HG02938 (cell line): ENCODE measurements at regions not wholly inside any gene's neighbourhood (a gene's known extent, or its start where the extent isn't known, plus 50 kb on each side); places are given as distances from the start of the nearest gene placed in this dataset.

Experiments
- ATAC-seq: cut with Tn5 transposase; IDR thresholded peaks from one replicate; pipeline ENCODE4 v1.9.1; 2021; ENCODE audit warnings: mild to moderate bottlenecking, moderate library complexity; ENCODE audit not compliant: unreplicated experiment

DNA sequence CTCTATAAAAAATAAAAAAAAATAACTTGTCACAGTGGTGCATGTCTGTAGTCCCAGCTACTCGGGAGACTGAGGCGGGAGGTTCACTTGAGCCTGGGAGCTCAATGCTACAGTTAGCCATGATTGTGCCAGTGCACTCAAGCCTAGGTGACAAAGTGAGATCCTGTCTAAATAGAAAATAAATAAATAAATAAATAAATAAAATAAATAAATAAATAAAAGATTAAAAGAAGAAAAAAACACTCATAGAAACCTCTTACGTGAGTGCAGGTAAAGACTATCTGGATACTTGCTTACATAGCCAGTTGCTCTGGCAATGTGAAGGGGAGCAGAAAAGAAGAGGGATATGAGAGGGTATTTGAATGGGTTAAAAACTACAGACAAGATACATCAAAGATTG, 242.5 kb upstream of the PCDH15 start:
- no peak for ATAC-seq

DNA sequence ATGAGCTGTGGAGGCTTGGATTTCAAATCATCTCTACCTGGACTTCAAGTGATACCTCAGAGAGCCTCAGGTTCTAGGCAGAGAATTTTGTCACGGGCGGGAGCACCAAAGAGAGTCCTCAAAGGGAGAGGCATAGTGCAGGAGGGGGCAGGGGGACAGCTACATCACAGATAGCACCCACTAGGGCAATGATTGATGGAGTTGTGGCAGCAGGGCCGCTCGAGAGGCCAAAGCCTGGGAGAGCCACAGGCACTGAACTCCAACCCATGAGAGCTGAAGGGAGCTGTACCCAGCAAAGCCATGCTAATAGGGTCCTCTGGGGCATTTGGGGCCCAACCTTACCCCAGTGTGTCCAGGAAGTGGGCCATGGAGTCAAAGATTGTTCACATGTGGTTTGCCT, 232.0 kb upstream of the PCDH15 start:
- ATAC-seq, result no peak

DNA sequence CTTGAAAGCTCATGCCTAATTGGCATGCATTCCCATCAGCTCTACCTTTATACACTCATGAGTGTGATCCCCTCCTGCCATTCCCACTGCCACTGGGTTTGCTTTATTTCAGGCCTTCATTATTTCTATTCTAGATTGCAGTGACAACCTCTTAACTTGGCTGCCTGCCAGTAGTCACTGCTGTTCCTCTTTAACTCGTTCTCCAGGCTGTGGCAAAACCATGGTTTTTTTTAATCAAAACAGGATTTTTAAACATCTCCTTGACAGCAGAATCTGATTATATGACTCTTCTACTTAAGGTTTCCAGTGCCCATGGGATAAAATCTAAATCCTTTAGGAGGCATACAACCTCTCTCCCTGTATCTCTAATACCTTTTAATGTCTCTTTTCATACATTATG, 223.7 kb upstream of the PCDH15 start:
- no peak for ATAC-seq

DNA sequence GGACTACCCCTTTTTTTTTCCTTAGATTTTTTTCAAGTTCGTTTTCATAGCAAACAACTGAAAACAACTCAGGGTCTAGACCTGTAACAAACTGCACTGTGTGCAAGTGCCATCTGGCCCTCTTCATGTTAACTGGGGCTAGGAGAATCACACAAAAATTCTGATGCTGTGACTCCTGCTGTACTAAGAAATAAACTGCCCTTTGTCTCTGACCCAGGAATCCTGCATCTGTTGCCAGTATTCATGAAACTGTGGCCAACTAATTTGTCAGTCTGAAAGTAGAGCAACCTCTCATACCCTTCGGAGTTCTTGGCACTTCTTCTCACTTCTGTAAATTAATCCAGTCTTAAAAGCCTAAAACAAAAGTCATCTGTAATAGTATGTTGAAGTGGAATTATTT, 218.4 kb upstream of the PCDH15 start:
- no peak for ATAC-seq

DNA sequence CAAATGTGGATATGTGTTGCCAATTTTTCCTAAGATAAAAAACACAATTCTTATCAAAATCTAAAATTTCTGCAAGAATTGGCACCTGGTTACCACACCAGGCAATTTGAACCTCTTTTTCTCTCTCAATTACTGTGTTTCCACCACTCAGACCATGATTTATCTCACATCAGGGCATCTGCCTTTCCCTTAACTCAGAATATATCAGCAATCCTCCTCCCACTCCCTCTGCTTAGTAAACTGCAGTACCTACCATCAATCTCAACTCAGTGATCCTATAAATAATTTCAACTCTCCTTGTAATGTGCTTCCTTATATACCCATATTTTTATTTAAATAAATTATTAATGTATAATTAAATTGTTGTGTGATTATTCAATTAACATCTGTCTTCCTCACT, 212.3 kb upstream of the PCDH15 start:
- ATAC-seq, result no peak

DNA sequence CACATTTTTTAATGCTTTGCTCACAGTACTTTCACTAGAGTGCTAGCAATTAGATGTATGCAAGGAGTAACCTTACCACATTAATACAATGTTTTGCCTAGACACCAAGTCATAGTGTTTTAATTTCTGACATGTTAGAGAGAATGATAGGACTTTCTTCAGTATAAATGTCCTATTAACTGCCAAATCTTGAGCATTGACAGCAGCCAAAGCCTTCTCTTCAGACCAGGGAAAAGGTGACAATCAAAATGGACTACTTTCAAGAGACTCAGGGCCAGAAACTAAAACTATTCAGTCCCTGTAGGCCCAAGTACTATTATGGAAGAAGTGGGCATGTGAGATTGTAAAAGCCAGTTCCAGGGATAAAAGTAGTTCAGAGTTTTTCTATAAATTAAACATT, 201.4 kb upstream of the PCDH15 start:
- ATAC-seq, result no peak

DNA sequence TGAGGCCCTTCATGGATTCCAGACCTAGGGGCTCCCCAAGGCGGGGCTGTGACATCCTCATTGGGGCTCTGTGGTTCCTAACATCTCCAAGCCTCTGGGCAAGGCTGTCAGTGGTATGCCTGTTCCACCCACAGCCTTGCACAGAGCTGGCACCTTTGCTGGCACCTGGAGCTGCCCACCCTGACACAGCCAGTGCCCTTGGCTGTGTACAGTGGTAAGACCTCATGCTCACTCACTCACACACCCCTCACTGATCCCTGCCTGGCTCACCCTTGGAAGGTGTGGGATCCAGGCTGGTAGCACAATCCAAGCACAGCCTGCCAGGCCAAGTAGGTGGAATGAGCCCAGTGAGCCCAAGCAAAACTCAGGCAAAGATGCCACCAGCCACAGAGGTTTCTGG, 200.4 kb upstream of the PCDH15 start:
- no peak for ATAC-seq

DNA sequence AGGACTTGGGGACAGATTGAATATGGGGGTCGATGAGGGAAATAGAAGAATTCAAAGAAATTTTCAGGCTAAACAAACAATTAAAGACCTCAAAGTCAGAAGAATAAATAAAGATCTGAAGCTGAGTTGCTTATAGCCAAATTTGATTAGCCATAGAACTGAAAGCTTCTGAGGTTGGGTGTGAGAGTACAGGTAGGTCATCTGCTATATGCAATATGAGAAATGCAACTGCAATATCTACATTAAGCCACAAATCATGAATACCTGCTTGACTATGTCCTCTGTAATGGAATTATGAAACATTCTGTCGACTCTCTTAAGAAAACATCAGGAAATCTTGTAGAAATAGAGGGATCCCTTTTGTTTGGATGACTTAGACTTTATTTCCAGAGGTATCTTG, 192.1 kb upstream of the PCDH15 start:
- ATAC-seq, result no peak

DNA sequence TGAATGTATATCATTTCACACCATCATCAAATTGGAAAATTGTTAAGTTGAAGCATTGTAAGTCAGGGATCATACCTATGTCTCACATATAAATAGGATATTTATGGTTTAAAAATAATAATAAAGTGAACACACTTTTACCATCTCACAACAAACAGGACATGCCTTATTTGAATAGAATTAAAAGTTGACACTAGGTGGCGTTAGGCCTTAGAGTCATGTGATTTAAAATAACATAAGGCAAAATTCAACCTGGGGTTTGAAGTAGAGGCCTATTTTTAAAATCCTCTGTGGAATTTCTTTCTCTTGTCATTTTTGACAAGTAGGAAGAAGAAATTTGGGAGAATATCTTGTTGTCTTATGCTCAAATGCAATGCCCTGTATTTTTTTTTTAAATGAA, 184.7 kb upstream of the PCDH15 start:
- no peak for ATAC-seq

DNA sequence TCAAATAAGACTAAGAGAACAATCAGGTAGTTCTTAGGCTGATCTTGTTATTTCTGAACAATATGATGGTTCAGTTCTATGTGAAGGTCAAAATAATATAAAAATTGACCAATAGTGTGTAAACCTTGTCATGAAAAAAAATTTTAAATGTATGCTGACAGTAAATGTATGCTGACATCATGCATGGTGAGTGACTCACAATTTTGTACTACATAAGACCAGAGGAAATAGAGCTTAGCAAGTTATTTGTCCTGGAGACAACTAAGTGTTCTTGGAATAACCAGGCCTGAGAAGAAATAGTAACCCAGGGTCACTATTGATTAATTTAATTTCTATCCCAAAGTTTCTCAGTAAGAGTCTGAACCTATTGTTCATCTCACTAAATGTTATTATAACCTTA, 182.2 kb upstream of the PCDH15 start:
- ATAC-seq, result no peak

DNA sequence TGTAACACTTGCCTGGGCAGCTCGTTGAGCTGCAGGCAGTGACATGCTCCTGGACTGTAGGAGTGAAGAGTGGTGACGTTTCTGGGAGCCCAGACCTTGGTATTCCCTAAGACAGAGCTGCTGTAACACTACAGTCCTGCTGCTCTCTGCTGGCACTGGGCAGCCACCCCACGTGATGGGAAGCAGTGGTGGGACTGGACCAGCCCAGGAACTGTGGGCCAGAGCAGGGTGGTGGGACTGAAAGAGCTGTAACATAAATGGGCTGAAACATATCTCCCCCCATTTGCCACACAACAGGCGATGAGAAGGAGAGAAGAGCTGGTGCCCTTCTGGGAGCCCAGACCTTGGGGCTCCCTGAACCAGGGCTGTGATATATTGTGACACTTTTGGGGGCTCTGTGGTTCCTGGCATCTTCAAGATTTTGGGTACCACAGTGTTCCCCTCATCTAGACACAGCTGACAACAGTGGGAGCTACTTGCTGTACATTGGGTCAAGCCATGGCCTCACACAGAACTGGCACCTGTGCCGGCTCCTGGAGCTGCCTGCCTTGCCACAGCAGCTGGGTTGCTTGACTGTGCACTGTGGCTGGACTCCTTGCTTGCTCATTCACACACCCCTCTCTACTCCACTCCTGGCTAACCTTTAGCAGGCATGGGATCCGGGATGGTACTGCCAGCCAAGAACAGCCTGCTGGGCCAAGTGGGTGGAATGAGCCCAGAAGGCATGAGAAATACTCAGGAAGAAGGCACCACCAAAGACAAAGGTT, 161.3 kb upstream of the PCDH15 start:
- ATAC-seq, result no peak

DNA sequence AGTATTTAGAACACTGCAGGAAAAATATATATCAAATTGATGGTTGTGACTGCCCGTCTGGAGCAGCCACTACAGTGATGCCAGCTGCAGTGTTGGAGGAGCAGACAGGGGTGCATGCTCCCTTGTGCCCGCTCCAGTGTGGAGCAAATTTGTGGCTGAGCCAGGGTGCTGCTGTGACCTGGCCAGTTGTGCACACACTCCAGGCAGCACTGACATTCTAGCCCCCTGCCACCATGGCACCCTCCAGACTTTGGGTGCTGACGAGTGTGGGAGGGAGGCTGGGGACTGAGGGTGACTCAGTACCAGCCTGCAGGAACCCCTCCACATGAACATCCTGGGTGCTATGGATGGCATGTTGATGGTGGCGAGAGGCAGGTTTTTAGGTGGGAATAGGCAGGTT, 160.0 kb upstream of the PCDH15 start:
- no peak for ATAC-seq

DNA sequence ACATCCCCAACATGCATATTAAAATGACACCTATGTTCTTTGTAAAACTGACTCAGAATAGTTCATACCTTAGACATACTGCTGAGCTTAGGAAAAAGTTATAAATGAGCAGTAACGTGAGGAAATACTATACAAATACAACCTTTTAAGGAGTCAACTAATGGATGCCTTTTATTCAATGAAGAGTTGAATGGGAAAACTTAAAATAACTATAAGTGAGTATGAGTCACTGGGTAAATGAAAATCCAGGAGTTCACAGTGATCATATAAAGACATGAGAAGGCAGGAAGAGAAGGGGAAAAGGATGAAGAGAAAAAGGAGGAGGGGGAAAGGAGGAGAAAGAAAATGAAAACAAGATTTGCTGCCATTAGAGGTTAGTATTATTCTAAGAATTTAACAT, 157.8 kb upstream of the PCDH15 start:
- ATAC-seq, result no peak

DNA sequence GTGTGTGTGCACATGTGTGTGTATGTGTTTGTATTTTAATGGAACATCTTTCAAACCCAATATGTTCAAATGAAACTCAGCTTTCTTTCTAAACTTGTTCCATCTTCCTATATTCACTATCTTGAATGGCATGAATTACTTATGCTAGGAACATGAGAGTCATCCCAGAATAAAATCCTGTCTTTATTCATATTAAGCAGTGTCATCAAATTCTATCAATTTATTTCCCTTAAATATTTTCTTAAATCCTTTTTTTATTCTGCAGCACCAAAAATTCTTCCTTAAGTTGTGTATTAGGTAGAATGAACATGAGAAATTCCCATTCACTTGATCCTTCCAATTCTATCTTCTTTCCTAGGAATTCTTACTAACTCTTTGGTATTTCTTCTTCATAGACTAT, 146.6 kb upstream of the PCDH15 start:
- ATAC-seq, result no peak

DNA sequence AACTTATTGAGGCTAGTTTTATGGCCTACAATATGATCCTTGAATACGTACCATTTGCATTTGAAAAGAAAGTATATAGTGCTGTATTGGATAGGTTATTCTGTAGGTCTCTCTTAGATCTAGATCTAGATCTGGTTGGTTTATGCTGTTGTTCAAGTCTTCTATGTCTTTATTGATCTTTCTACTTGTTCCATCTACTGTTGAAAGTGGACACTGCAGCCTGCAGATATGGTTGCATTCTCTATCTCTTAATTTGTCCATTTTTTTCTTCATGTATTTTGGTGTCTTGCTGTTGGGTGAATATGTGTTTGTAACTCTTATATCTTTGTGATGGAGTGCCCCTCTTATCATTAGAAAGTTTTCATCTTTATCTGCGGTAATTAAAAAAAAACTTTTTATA, 139.4 kb upstream of the PCDH15 start:
- no peak for ATAC-seq

DNA sequence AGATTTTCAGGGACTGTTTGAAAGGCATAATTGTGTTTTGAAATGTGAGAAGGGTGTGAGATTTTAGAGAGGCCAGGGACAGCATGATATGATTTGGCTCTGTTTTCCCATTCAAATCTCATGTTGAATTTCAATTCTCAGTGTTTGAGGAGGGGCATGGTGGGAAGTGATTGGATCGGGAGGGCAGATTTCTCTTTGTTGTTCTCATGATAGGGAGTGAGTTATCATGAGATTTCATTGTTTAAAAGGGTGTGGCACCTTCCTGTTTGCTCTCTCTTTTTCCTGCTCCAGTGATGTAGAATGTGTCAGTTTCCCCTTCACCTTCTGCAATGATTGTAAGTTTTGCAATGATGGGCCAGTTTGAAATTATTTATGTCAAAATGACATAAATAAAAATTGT, 113.0 kb upstream of the PCDH15 start:
- ATAC-seq, result no peak

DNA sequence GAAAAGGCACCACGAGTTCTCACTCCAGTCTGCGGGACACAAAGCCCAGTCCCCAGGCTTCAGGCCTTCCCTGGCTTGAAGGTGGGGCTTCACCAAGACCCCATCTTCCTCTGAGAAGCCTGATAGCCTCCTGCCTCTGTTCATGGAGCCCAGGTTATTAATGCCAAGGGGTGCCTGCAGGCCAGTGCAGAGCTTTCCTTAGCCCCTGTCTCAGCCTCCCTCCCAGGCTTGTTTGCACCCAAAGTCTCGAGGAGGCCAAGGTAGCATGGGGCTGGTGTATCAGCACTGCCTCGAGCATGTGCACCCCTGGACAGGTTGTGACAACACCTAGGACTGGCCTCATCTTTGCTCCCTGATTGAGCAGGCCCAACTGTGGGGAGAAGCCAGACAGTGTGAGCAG, 108.1 kb upstream of the PCDH15 start:
- no peak for ATAC-seq

DNA sequence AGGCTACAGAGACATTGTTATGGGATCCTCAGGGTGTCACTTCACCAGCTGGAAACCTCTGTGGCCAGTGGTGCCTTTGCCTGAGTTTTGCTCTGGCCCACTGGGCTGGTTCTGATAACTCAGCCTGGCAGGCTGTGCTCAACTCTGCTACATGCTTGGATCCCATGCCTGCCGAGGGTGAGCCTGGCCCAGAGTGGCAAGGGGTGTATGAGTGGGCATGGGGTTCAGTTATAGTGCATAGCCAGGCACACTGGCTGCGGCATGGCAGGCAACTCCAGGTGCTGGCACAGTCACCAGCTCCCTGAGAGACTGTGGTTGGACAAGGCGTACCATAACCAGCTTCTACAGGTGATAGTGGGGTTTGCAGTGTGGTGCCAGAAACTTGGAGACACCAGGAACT, 107.0 kb upstream of the PCDH15 start:
- ATAC-seq, result no peak

DNA sequence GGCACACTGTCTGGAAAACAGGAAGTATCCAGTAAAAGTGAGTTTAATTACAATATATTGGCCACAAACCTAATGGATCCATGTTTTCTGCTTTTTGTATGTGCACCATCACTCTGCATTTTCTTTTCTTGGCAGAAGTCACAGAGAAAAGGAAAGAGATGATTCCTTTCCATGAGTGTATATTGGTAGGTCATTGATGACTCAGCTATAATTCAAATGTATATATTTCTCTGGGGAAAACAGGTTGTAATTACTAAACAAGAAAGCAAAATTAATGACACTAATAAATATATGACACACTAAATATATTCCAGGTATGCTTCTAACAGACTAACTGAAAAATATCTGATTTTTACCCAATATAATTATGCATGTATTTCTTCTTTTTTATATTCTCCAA, 105.9 kb upstream of the PCDH15 start:
- no peak for ATAC-seq

DNA sequence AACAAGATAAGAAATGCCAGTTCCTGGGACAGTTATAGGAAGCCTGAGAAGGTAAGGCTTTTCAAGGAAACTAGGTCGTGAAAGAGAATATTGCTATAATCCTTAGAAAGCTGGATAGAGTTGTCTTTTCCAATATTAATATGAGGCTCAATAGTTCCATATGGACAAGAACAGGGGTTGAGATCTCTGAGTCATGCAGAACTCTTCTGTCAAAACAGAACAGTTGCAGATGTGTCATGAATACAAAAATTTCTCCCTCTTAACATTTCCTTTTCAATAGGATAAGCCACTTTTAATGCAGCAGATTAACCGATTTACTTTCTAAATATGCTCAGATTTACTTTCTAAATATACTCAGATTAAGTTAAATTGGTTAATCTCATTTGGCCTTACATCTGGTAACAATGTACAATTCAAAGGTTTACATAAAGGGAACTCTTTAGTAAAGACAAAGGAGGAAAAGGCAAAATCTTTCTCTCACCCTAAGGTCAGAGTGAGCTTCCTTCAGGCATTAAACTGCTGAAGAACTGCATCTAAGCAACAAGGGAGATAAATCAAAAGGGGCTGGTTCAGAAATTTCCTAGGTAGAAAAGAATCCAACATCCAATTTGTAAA, 104.7 kb upstream of the PCDH15 start:
- ATAC-seq, result no peak

DNA sequence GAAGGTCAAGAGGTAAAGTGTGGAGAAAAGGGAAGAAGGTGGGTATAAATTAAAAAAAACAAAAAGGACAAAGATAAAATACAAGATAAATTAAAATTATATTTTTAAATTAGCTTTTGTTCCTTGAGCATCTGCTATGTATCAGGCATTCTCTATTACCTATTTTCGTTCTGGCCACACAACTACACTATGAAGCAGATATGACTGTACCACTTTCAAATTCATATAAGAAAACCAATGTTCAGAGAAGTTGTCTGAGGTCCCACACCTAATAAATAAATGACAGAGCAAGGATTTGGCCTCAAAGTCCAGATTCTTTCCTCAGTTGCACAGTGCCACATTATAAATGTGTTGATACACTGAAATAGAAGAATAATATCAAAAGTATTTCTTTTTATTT, 103.8 kb upstream of the PCDH15 start:
- no peak for ATAC-seq

DNA sequence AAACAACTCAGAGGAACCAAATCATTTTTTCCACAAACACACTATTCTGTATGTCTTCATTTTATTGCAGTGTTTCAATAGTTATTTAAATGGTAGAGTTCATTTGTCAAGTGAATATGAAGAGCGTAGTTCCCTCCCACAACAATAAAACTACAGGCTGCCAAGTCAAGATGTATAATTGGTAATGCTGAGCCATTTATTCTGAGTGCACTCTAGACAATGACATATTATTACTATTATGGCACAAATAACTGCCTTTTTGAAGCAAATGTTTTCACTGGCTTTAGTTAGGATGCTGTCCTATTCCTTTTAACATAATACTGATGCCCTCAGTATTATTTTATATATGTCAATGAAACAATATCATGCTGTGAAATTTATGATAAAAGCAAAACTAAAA, 102.7 kb upstream of the PCDH15 start:
- ATAC-seq, result no peak

DNA sequence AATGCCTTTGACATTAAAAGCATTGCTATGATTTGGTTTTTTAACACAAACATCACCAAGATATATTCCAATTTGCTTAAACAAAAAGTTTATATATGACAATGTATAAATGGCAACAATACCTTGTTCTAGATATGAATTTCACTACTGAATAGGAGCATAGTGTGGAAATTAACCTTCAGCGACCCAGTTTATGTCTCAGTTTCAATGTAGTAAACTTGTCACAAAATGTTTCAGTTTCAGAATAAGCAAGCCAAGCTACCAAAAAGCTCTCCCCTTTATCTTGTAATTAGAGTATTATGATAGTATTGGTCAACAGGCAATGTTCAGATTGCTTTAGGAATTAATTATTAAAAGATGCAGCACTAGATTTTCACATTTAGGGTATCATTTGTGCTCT, 99.6 kb upstream of the PCDH15 start:
- peak; percentile 83 for ATAC-seq
